ENCODE measurements at regions not wholly inside any gene's neighbourhood (a gene's known extent, or its start where the extent isn't known, plus 50 kb on each side); places are given as distances from the start of the nearest gene placed in this dataset.
A peak's percentile ranks its signal among the peaks of the same experiment; 100 is the strongest.

DNA sequence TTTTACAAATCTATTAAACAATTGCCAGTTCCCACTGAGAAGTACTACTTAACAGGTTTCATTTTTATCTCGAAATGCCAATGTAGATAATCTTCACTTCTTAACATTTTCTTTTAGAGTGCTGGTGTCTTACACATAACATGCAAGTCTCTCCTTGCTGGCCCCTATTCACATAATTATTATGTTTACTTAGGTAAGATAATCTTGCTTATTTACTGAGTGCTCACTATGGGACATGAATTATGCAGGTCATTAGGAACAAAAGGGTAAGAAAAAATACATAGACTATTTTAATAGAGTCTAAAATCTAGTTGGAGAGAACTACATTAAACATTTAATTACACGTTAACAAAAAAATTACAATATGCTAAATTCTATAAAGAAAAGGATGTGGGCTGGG is 328.4 kb downstream of the PRR16 start:
- Histone ChIP-seq H3K9me3 (ENCODE audit: control insufficient read depth, insufficient read depth, low read depth, low read length) (no peaks in the 10 kb centered on the region), H3K4me3 (ENCODE audit: low read depth, low read length) (no peak overlapping the region), H3K27ac (ENCODE audit: extremely low read depth, low read depth, low read length) (no peak overlapping the region), H3K4me1 (ENCODE audit: control insufficient read depth, insufficient read depth, low read length) (no peaks in the 10 kb centered on the region), H3K36me3 (ENCODE audit: control insufficient read depth in 2 of 2, insufficient read depth in 1 of 2, low read length in 2 of 2) (no peaks in the 10 kb centered on the region)
- ChIA-PET POLR2A (no interaction called here), CTCF (no interaction called here)
- no peak for TF ChIP-seq ZNF777 (tag by site-specific recombination; IDR thresholded peaks at IDR 0.05; ENCODE audit: borderline replicate concordance)
- TF ChIP-seq RBAK (tag by site-specific recombination; IDR thresholded peaks at IDR 0.05), result no peak
- no peak for TF ChIP-seq ZNF658 (tag by site-specific recombination; IDR thresholded peaks at IDR 0.05)
- TF ChIP-seq TCF7L2 (IDR thresholded peaks at IDR 0.05; ENCODE audit: borderline replicate concordance, low read depth, low read length), result no peak
- no peak for TF ChIP-seq ZNF391 (tag by site-specific recombination; IDR thresholded peaks at IDR 0.05; ENCODE audit: borderline replicate concordance, low read depth)
- no peak for TF ChIP-seq ZBTB10 (tag by site-specific recombination; IDR thresholded peaks at IDR 0.05)
- TF ChIP-seq, protein P1, sequence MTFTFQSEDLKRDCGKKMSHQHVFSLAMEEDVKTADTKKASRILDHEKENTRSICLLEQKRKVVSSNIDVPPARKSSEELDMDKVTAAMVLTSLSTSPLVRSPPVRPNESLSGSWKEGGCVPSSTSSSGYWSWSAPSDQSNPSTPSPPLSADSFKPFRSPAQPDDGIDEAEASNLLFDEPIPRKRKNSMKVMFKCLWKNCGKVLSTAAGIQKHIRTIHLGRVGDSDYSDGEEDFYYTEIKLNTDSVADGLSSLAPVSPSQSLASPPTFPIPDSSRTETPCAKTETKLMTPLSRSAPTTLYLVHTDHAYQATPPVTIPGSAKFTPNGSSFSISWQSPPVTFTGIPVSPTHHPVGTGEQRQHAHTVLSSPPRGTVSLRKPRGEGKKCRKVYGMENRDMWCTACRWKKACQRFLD (tag by site-specific recombination; IDR thresholded peaks at IDR 0.05), result no peak
- no peak for TF ChIP-seq ZNF354C (tag by site-specific recombination; IDR thresholded peaks at IDR 0.05; ENCODE audit: borderline replicate concordance, low read depth)

DNA sequence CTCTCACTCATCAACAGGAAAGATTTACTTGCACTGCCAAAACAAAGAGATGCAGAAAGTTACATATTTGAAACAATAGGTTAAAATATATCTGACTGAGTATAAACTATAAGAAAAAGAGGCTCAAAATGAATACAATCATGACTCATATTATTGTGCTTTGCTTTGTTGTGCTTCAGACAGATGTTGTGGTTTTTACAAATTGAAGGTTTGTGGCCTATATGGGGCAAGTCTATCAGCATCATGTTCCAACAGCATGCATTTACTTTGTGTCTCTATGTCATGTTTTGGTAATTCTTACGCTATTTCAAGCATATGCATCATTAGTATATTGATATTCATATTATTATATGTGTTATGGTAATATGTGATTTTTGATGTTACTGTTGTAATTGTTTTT is 330.0 kb downstream of the PRR16 start:
- Histone ChIP-seq H3K4me3 (ENCODE audit: low read depth, low read length) (no peak overlapping the region), H3K9me3 (ENCODE audit: control insufficient read depth, insufficient read depth, low read depth, low read length) (no peaks in the 10 kb centered on the region), H3K36me3 (ENCODE audit: control insufficient read depth in 2 of 2, insufficient read depth in 1 of 2, low read length in 2 of 2) (no peaks in the 10 kb centered on the region), H3K4me1 (ENCODE audit: control insufficient read depth, insufficient read depth, low read length) (no peaks in the 10 kb centered on the region), H3K27ac (ENCODE audit: extremely low read depth, low read depth, low read length) (no peak overlapping the region)
- ChIA-PET POLR2A (no interaction called here), CTCF (no interaction called here)
- TF ChIP-seq, protein P2, sequence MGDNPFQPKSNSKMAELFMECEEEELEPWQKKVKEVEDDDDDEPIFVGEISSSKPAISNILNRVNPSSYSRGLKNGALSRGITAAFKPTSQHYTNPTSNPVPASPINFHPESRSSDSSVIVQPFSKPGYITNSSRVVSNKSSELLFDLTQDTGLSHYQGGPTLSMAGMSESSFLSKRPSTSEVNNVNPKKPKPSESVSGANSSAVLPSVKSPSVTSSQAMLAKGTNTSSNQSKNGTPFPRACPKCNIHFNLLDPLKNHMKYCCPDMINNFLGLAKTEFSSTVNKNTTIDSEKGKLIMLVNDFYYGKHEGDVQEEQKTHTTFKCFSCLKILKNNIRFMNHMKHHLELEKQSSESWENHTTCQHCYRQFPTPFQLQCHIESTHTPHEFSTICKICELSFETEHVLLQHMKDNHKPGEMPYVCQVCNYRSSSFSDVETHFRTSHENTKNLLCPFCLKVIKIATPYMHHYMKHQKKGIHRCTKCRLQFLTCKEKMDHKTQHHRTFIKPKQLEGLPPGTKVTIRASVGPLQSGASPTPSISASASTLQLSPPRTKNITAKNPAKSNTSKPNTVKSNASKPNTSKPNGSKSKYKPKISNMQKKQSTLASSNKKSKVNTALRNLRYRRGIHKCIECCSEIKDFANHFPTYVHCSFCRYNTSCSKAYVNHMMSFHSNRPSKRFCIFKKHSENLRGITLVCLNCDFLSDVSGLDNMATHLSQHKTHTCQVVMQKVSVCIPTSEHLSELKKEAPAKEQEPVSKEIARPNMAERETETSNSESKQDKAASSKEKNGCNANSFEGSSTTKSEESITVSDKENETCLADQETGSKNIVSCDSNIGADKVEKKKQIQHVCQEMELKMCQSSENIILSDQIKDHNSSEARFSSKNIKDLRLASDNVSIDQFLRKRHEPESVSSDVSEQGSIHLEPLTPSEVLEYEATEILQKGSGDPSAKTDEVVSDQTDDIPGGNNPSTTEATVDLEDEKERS (tag by site-specific recombination; IDR thresholded peaks at IDR 0.05), result no peak

DNA sequence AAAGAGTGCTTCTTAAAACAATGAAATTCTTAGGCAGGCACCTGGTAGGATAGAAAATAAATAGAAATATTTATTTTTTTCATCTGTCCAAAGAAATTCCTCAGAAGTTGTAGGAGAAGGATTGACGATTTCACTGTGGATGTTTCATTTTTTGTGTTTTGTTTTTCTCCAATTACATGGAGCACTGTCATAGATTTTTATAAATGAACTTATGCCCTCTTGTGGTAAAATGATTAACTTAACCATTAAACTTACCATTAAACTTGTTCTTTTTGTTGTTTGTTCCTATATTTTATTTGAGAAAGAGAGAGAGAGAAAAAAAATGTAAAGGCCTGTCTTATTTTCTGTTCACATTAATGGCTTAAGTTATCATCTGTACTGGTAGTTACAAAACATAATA is 339.2 kb downstream of the PRR16 start:
- no peaks in the 10 kb centered on the region for H3K4me1 ChIP-seq (ENCODE audit: control insufficient read depth, insufficient read depth, low read length)
- no peaks in the 10 kb centered on the region for H3K36me3 ChIP-seq (ENCODE audit: control insufficient read depth in 2 of 2, insufficient read depth in 1 of 2, low read length in 2 of 2)
- POLR2A ChIA-PET, result no interaction called here
- TF ChIP-seq ZNF654 (tag by site-specific recombination; IDR thresholded peaks at IDR 0.05; ENCODE audit: low read depth), result peak; percentile 19; the same call in 1 of the 2 replicates
- TF ChIP-seq FEZF1 (tag by site-specific recombination; IDR thresholded peaks at IDR 0.05), result no peak
- no peak overlapping the region for H3K4me3 ChIP-seq (ENCODE audit: low read depth, low read length)
- no peaks in the 10 kb centered on the region for H3K9me3 ChIP-seq (ENCODE audit: control insufficient read depth, insufficient read depth, low read depth, low read length)
- CTCF ChIA-PET, result interaction anchor here (0.7 kb wide), 4 partner anchors 340 to 1241 kb away, joined by 3 to 4 read pairs (median 3); no protein-coding TSS in a partner anchor
- H3K27ac ChIP-seq (ENCODE audit: extremely low read depth, low read depth, low read length), result no peak overlapping the region

DNA sequence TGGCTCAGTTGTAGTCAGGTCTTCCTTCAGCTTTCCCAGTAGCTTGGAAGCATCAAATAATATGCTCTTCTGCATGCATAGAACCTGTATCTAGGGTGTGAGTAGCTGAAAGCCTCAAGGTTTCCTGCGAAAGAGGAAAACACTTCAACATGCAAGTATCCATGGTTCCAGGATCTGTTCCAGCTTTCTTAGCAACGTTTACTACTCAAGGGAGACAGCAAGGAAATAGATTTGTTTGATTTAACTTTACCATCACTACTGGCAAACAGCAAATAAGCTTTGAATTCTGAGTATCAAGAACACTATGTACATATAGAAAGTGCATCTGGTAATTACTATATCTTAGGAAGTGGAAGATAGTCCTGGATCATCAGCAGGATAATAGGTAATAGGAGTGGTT is 341.0 kb downstream of the PRR16 start:
- H3K27ac ChIP-seq (ENCODE audit: extremely low read depth, low read depth, low read length), result no peak overlapping the region
- no peaks in the 10 kb centered on the region for H3K4me1 ChIP-seq (ENCODE audit: control insufficient read depth, insufficient read depth, low read length)
- no peaks in the 10 kb centered on the region for H3K36me3 ChIP-seq (ENCODE audit: control insufficient read depth in 2 of 2, insufficient read depth in 1 of 2, low read length in 2 of 2)
- TF ChIP-seq, protein P3, sequence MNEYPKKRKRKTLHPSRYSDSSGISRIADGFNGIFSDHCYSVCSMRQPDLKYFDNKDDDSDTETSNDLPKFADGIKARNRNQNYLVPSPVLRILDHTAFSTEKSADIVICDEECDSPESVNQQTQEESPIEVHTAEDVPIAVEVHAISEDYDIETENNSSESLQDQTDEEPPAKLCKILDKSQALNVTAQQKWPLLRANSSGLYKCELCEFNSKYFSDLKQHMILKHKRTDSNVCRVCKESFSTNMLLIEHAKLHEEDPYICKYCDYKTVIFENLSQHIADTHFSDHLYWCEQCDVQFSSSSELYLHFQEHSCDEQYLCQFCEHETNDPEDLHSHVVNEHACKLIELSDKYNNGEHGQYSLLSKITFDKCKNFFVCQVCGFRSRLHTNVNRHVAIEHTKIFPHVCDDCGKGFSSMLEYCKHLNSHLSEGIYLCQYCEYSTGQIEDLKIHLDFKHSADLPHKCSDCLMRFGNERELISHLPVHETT (tag by site-specific recombination; IDR thresholded peaks at IDR 0.05), result no peak
- H3K4me3 ChIP-seq (ENCODE audit: low read depth, low read length), result no peak overlapping the region
- no peaks in the 10 kb centered on the region for H3K9me3 ChIP-seq (ENCODE audit: control insufficient read depth, insufficient read depth, low read depth, low read length)
- ChIA-PET CTCF (interaction anchor here (0.5 to 0.6 kb wide), 2 partner anchors 149 to 1194 kb away, joined by 3 read pairs; no protein-coding TSS in a partner anchor), POLR2A (no interaction called here)
